Vagina (tissue), 2 donors: ENCODE measurements at regions not wholly inside any gene's neighbourhood (a gene's known extent, or its start where the extent isn't known, plus 50 kb on each side); places are given as distances from the start of the nearest gene placed in this dataset.

Source experiments
- DNase-seq, 2 donors: peaks; one replicate each; pipeline ENCODE4 v3.0.0-alpha.2; 2017; ENCODE audit errors: extremely low spot score in 2 of 2
- H3K27ac ChIP-seq: fragments of 200-600 bp; sonication (generic); one replicate; pipeline ENCODE4 v1.5.1; 2019
- H3K27me3 ChIP-seq: fragments of 200-600 bp; sonication (generic); one replicate; pipeline ENCODE4 v1.5.1; 2019
- H3K36me3 ChIP-seq, 2 donors: fragments of 200-600 bp; sonication (generic); one replicate each; pipeline ENCODE4 v1.5.1; 2017 to 2019
- H3K4me1 ChIP-seq: fragments of 200-600 bp; sonication (generic); one replicate; pipeline ENCODE4 v1.5.1; 2019
- H3K4me3 ChIP-seq, 2 donors: fragments of 200-600 bp; sonication (generic); 1 replicate in 1 of 2; 2 replicates in 1 of 2; pipeline ENCODE4 v1.5.1; 2016 to 2019
- H3K9me3 ChIP-seq: fragments of 200-600 bp; sonication (generic); one replicate; pipeline ENCODE4 v1.5.1; 2019
- POLR2A ChIP-seq, 2 donors: fragments of 450-650 bp; IDR thresholded peaks; one replicate each; pipeline ENCODE4 v1.6.1; 2017; ENCODE audit warnings: antibody characterized with exemption in 2 of 2, mild to moderate bottlenecking in 2 of 2, moderate library complexity in 2 of 2
- POLR2AphosphoS5 ChIP-seq, 2 donors: sonication (generic); formaldehyde crosslinking; IDR thresholded peaks; one replicate each; pipeline ENCODE4 v1.9.0; 2017; ENCODE audit warnings: antibody characterized with exemption in 2 of 2, mild to moderate bottlenecking in 2 of 2, low read depth in 1 of 2; ENCODE audit not compliant: insufficient read depth in 1 of 2
- intact Hi-C: fragments of 100-400 bp; cut with DNase I; formaldehyde crosslinking; loops from one replicate; pipeline ENCODE4 v1.15.1; 2023
- TF ChIP-seq, protein P1 (sequence below), 3 experiments: fragments of 450-650 bp in 2 of 3; fragments of 200-600 bp in 1 of 3; sonication (generic) in 1 of 3; IDR thresholded peaks; one replicate each; pipeline ENCODE4 v1.5.1; 2017 to 2019; ENCODE audit warnings: antibody characterized with exemption in 3 of 3, mild to moderate bottlenecking in 2 of 3, moderate library complexity in 2 of 3

DNA sequence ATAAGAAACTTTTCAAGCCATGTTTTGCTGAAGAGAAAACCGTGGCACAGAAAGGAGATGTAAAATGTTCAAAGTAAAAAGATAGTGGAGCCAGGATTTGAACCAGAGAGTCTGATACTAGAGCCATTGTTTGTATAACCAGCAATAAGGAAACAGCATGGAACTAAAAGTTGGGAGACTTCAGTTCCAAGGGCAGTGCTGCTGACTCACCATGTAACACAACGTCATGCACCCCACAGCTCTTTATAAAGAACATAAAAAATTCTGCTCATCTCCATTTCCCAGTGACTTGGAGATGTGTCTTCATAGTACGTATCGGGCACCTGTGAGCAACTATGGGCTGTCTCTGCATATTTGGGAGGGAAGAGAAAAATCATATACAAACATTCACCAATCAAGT, 353.0 kb upstream of the PIK3C3 start:
- H3K4me1 ChIP-seq: no peaks in the 10 kb centered on the region
- TF ChIP-seq POLR2A (IDR thresholded peaks at IDR 0.05) (no peak), POLR2AphosphoS5 (IDR thresholded peaks at IDR 0.05; ENCODE audit: insufficient read depth in 1 of 2, low read depth in 1 of 2) (no peak)
- TF ChIP-seq, protein P1, sequence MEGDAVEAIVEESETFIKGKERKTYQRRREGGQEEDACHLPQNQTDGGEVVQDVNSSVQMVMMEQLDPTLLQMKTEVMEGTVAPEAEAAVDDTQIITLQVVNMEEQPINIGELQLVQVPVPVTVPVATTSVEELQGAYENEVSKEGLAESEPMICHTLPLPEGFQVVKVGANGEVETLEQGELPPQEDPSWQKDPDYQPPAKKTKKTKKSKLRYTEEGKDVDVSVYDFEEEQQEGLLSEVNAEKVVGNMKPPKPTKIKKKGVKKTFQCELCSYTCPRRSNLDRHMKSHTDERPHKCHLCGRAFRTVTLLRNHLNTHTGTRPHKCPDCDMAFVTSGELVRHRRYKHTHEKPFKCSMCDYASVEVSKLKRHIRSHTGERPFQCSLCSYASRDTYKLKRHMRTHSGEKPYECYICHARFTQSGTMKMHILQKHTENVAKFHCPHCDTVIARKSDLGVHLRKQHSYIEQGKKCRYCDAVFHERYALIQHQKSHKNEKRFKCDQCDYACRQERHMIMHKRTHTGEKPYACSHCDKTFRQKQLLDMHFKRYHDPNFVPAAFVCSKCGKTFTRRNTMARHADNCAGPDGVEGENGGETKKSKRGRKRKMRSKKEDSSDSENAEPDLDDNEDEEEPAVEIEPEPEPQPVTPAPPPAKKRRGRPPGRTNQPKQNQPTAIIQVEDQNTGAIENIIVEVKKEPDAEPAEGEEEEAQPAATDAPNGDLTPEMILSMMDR (IDR thresholded peaks at IDR 0.05): no peak

DNA sequence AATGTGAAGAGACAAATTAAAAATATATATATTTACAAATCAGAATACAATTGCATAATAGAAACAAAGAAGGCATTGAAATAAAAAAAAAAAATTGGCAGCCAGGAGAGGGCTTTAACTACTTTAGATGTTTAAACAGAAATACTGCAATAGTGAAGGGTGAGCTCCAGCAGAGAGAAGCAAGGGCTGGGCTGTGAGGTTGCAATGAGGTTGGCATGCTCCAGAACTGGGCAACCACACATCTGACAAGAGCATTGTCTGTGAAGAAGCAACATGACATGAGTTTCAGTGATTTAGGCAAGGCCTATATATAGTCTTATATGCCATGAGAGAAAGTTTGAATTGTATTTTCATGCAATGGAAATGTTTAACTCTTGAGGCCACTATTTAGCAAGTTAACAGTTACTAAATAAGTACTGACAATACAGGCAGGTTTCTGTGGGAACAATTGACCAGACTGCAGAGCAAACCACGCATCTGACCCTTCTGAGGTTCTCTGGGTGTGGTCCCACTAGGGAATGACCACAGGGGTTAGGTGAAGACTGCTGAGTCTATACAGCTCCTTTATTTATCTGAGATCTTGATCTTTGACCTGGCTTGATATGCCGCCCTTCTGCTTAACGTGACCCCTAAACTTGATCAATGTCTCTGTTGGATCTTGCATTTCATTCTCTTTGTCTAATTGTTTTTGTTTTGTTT, 354.2 kb upstream of the PIK3C3 start:
- TF ChIP-seq, protein P1 (IDR thresholded peaks at IDR 0.05): no peak
- TF ChIP-seq POLR2AphosphoS5 (IDR thresholded peaks at IDR 0.05; ENCODE audit: insufficient read depth in 1 of 2, low read depth in 1 of 2) (no peak), POLR2A (IDR thresholded peaks at IDR 0.05) (no peak)
- Histone ChIP-seq H3K4me3 (no peak overlapping the region), H3K4me1 (no peaks in the 10 kb centered on the region), H3K36me3 (no peaks in the 10 kb centered on the region), H3K27ac (no peak overlapping the region), H3K27me3 (no peaks in the 10 kb centered on the region), H3K9me3 (no peaks in the 10 kb centered on the region)
- intact Hi-C loops: no loop called here
- no peak for DNase-seq

More for the DNA sequence above, 353.0 kb upstream of the PIK3C3 start:
- Histone ChIP-seq H3K36me3 (no peaks in the 10 kb centered on the region), H3K9me3 (no peaks in the 10 kb centered on the region), H3K27me3 (no peaks in the 10 kb centered on the region), H3K27ac (no peak overlapping the region), H3K4me3 (no peak overlapping the region)
- intact Hi-C loops: no loop called here
- DNase-seq: no peak

DNA sequence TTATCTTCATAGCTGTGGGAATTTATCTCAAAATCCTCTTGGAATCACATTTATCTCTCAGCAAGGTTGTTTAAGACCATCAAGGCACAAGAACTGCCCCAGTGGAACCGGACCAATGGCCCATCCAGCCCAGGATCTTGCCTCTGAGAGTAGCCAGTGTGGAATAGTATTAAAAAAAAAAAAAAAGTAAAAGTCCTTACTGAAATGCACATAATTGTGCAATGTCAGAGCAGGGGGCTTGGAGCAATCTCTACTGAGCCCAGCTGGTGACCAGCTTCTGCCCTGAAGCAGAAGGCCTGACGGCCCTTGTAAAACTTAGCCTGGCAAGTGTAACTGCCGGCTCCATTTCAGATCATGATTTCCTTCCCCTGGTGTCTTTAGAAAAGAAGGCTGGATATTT, 355.6 kb upstream of the PIK3C3 start:
- Histone ChIP-seq H3K27me3 (no peaks in the 10 kb centered on the region), H3K4me3 (no peak overlapping the region), H3K27ac (no peak overlapping the region), H3K4me1 (no peaks in the 10 kb centered on the region), H3K36me3 (no peaks in the 10 kb centered on the region), H3K9me3 (no peaks in the 10 kb centered on the region)
- DNase-seq: no peak
- intact Hi-C loops: no loop called here
- TF ChIP-seq POLR2AphosphoS5 (IDR thresholded peaks at IDR 0.05; ENCODE audit: insufficient read depth in 1 of 2, low read depth in 1 of 2) (no peak), POLR2A (IDR thresholded peaks at IDR 0.05) (no peak)
- TF ChIP-seq, protein P1 (IDR thresholded peaks at IDR 0.05): no peak

DNA sequence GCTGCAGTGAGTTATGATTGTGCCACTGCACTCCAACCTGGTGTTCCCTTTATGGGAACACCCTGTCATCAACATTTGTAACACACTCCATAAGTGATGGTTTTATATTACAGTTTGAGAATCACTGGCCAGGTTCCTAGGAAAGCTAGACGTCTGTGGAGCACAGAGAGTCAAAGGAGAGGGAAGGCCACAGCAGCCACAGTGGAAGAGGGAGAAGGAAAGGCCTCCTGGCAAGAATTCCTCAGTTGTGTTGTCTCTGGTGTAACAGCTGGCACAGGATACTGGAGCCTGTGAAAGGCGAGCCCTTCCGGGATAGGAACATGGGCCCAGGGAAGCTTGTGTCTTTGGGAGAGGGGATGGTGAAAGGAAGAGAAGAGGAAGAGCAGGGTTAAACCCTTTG, 360.5 kb upstream of the PIK3C3 start:
- H3K4me1 ChIP-seq: no peaks in the 10 kb centered on the region
- no peak overlapping the region for H3K4me3 ChIP-seq
- no peaks in the 10 kb centered on the region for H3K36me3 ChIP-seq
- H3K9me3 ChIP-seq: no peaks in the 10 kb centered on the region
- DNase-seq: no peak
- intact Hi-C loops: no loop called here
- no peaks in the 10 kb centered on the region for H3K27me3 ChIP-seq
- no peak for TF ChIP-seq POLR2AphosphoS5 (IDR thresholded peaks at IDR 0.05; ENCODE audit: insufficient read depth in 1 of 2, low read depth in 1 of 2)
- TF ChIP-seq, protein P1 (IDR thresholded peaks at IDR 0.05): no peak
- TF ChIP-seq POLR2A (IDR thresholded peaks at IDR 0.05): no peak
- H3K27ac ChIP-seq: no peak overlapping the region

DNA sequence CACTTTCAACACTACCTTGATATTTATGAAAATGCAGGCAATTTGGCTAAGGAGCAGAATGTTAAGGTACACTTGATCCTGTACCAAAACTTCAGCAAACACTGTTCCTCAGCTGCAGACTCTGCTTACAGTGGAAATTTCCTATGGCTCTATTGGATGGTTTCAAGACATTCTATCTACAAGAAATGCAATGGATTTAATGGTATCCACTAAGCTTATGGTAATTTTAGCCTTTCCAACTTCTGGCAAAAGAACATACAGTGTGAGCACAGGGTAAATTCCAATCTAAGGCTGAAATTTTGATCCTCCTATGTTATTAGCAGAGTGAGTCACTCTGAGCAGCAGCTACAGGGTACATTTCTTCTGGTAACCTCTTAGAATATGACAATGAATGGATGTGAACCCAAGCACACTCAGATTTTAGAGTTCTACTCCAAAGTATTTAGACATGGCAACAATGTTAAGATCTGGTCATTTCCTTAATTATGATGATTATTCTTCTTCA, 361.8 kb upstream of the PIK3C3 start:
- no peaks in the 10 kb centered on the region for H3K4me1 ChIP-seq
- no peaks in the 10 kb centered on the region for H3K36me3 ChIP-seq
- no peak for TF ChIP-seq POLR2A (IDR thresholded peaks at IDR 0.05)
- TF ChIP-seq, protein P1 (IDR thresholded peaks at IDR 0.05): no peak
- TF ChIP-seq POLR2AphosphoS5 (IDR thresholded peaks at IDR 0.05; ENCODE audit: insufficient read depth in 1 of 2, low read depth in 1 of 2): no peak
- H3K27ac ChIP-seq: no peak overlapping the region
- intact Hi-C loops: no loop called here
- no peak overlapping the region for H3K4me3 ChIP-seq
- H3K9me3 ChIP-seq: no peaks in the 10 kb centered on the region
- H3K27me3 ChIP-seq: no peaks in the 10 kb centered on the region
- DNase-seq: no peak
